GM19239 (cell line): ENCODE measurements at regions not wholly inside any gene's neighbourhood (a gene's known extent, or its start where the extent isn't known, plus 50 kb on each side); places are given as distances from the start of the nearest gene placed in this dataset.

Experiments
- DNase-seq: peaks from one replicate; pipeline ENCODE4 v3.0.0; 2011; ENCODE audit warnings: low spot score; ENCODE audit not compliant: insufficient read length
- FAIRE-seq: peaks from 2 replicates; lab custom pipeline; 2011; peaks lifted over from hg19 to GRCh38; lab: Jason Lieb, UNC

GRCh38 chr6:104159045-104159618 is 700.6 kb downstream of the HACE1 start:
- DNase-seq: no peak
- no peak for FAIRE-seq

GRCh38 chr6:104143757-104144156 is 716.0 kb downstream of the HACE1 start:
- FAIRE-seq: no peak
- no peak for DNase-seq

- FAIRE-seq (no peak), DNase-seq (no peak)
These were observed 724.8 kb downstream of the HACE1 start for GRCh38 chr6:104134876-104135275.

- DNase-seq: no peak
- no peak for FAIRE-seq
These were observed 729.4 kb downstream of the HACE1 start for GRCh38 chr6:104130343-104130742.

GRCh38 chr6:104126315-104127005 is 733.3 kb downstream of the HACE1 start:
- FAIRE-seq: no peak
- no peak for DNase-seq

GRCh38 chr6:104123227-104123626 is 736.5 kb downstream of the HACE1 start:
- FAIRE-seq: no peak
- DNase-seq: no peak

- no peak for DNase-seq
- FAIRE-seq: no peak
These were observed 741.4 kb downstream of the HACE1 start for GRCh38 chr6:104118274-104118673.

GRCh38 chr6:104109806-104110205 is 749.9 kb downstream of the HACE1 start:
- no peak for FAIRE-seq
- no peak for DNase-seq

- no peak for DNase-seq
- FAIRE-seq: no peak
These were observed 751.1 kb downstream of the HACE1 start for GRCh38 chr6:104108634-104109033.

- DNase-seq (no peak), FAIRE-seq (no peak)
These were observed 763.9 kb downstream of the HACE1 start for GRCh38 chr6:104095661-104096416.

- DNase-seq (no peak), FAIRE-seq (no peak)
These were observed 772.0 kb downstream of the HACE1 start for GRCh38 chr6:104087765-104088164.

GRCh38 chr6:104068281-104068680 is 791.4 kb downstream of the HACE1 start:
- no peak for FAIRE-seq

GRCh38 chr6:104064876-104065275 is 794.8 kb downstream of the HACE1 start:
- DNase-seq (no peak), FAIRE-seq (no peak)

More at GRCh38 chr6:104068281-104068680, 791.4 kb downstream of the HACE1 start:
- DNase-seq: no peak

- no peak for DNase-seq
- no peak for FAIRE-seq
These were observed 809.3 kb downstream of the HACE1 start for GRCh38 chr6:104050455-104050854.

- DNase-seq: no peak
- FAIRE-seq: no peak
These were observed 813.3 kb downstream of the HACE1 start for GRCh38 chr6:104046426-104046825.

GRCh38 chr6:104031346-104031745 is 828.4 kb downstream of the HACE1 start:
- DNase-seq (no peak), FAIRE-seq (no peak)

- DNase-seq: no peak
These were observed 837.6 kb downstream of the HACE1 start for GRCh38 chr6:104022126-104022525.

GRCh38 chr6:104019075-104019753 is 840.5 kb downstream of the HACE1 start:
- FAIRE-seq (no peak), DNase-seq (no peak)

More at GRCh38 chr6:104022126-104022525, 837.6 kb downstream of the HACE1 start:
- no peak for FAIRE-seq

GRCh38 chr6:104017410-104018381 is 842.0 kb downstream of the HACE1 start:
- FAIRE-seq (no peak), DNase-seq (no peak)
